ENCODE measurements at regions not wholly inside any gene's neighbourhood (a gene's known extent, or its start where the extent isn't known, plus 50 kb on each side); places are given as distances from the start of the nearest gene placed in this dataset.

DNA sequence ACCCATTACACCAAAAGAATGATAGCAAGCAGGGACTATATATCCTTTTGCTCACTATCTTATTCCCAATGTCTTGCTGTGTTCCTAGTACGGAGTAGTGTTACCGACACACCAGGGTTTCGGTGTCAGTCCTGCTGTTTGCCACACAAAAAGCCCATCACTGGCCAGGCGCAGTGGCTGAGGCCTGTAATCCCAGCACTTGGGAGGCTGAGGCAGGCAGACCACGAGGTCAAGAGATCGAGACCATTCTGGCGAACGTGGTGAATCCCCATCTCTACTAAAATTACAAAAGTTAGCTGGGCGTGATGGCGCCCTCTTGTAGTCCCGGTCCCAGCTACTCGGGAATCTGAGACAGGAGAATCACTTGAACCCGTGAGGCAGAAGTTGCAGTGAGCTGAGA is 1467.3 kb upstream of the MIR17HG start (continued):
- TF ChIP-seq, protein P1, sequence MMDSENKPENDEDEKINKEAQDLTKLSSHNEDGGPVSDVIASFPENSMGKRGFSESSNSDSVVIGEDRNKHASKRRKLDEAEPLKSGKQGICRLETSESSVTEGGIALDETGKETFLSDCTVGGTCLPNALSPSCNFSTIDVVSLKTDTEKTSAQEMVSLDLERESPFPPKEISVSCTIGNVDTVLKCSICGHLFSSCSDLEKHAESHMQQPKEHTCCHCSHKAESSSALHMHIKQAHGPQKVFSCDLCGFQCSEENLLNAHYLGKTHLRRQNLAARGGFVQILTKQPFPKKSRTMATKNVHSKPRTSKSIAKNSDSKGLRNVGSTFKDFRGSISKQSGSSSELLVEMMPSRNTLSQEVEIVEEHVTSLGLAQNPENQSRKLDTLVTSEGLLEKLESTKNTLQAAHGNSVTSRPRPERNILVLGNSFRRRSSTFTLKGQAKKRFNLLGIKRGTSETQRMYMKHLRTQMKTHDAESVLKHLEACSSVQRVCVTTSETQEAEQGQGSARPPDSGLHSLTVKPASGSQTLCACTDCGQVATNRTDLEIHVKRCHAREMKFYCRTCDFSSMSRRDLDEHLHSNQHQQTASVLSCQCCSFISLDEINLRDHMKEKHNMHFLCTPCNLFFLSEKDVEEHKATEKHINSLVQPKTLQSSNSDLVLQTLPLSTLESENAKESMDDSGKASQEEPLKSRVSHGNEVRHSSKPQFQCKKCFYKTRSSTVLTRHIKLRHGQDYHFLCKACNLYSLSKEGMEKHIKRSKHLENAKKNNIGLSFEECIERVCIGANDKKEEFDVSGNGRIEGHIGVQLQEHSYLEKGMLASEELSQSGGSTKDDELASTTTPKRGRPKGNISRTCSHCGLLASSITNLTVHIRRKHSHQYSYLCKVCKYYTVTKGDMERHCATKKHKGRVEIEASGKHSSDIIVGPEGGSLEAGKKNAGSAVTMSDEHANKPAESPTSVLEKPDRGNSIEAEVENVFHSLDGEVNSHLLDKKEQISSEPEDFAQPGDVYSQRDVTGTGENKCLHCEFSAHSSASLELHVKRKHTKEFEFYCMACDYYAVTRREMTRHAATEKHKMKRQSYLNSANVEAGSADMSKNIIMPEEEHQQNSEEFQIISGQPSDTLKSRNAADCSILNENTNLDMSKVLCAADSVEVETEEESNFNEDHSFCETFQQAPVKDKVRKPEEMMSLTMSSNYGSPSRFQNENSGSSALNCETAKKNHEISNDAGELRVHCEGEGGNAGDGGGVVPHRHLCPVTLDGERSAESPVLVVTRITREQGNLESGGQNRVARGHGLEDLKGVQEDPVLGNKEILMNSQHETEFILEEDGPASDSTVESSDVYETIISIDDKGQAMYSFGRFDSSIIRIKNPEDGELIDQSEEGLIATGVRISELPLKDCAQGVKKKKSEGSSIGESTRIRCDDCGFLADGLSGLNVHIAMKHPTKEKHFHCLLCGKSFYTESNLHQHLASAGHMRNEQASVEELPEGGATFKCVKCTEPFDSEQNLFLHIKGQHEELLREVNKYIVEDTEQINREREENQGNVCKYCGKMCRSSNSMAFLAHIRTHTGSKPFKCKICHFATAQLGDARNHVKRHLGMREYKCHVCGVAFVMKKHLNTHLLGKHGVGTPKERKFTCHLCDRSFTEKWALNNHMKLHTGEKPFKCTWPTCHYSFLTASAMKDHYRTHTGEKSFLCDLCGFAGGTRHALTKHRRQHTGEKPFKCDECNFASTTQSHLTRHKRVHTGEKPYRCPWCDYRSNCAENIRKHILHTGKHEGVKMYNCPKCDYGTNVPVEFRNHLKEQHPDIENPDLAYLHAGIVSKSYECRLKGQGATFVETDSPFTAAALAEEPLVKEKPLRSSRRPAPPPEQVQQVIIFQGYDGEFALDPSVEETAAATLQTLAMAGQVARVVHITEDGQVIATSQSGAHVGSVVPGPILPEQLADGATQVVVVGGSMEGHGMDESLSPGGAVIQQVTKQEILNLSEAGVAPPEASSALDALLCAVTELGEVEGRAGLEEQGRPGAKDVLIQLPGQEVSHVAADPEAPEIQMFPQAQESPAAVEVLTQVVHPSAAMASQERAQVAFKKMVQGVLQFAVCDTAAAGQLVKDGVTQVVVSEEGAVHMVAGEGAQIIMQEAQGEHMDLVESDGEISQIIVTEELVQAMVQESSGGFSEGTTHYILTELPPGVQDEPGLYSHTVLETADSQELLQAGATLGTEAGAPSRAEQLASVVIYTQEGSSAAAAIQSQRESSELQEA (IDR thresholded peaks at IDR 0.05; ENCODE audit: low read depth) = no peak
- TF ChIP-seq TEAD4 (IDR thresholded peaks at IDR 0.05; ENCODE audit: low read length) = no peak
- TF ChIP-seq TEAD4 (CRISPR knock-in tag; IDR thresholded peaks at IDR 0.05; ENCODE audit: borderline replicate concordance) = no peak
- TF ChIP-seq NCOA2 (IDR thresholded peaks at IDR 0.05; ENCODE audit: partially characterized antibody in 2 of 2) = no peak
- no peak for TF ChIP-seq HOXB6 (CRISPR knock-in tag; IDR thresholded peaks at IDR 0.05; ENCODE audit: borderline replicate concordance)
- TF ChIP-seq BRD9 (IDR thresholded peaks at IDR 0.05; ENCODE audit: low read depth, partially characterized antibody) = no peak
- TF ChIP-seq, protein P2, sequence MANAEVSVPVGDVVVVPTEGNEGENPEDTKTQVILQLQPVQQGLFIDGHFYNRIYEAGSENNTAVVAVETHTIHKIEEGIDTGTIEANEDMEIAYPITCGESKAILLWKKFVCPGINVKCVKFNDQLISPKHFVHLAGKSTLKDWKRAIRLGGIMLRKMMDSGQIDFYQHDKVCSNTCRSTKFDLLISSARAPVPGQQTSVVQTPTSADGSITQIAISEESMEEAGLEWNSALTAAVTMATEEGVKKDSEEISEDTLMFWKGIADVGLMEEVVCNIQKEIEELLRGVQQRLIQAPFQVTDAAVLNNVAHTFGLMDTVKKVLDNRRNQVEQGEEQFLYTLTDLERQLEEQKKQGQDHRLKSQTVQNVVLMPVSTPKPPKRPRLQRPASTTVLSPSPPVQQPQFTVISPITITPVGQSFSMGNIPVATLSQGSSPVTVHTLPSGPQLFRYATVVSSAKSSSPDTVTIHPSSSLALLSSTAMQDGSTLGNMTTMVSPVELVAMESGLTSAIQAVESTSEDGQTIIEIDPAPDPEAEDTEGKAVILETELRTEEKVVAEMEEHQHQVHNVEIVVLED (CRISPR knock-in tag; IDR thresholded peaks at IDR 0.05) = no peak
- no peak for TF ChIP-seq ZNF384 (IDR thresholded peaks at IDR 0.05; ENCODE audit: low read depth, low read length)
- no peak for TF ChIP-seq UBTF (IDR thresholded peaks at IDR 0.05; ENCODE audit: borderline replicate concordance in 1 of 2, low read depth in 2 of 2, low read length in 2 of 2)
- no peak for TF ChIP-seq HNRNPK (IDR thresholded peaks at IDR 0.05; ENCODE audit: low read depth, low read length, poor library complexity, severe bottlenecking)

All from K562 (cell line).